Colonic mucosa (tissue), 4 donors: ENCODE measurements at regions not wholly inside any gene's neighbourhood (a gene's known extent, or its start where the extent isn't known, plus 50 kb on each side); places are given as distances from the start of the nearest gene placed in this dataset.

ENCODE experiments used
- DNase-seq: peaks from one replicate; pipeline ENCODE4 v3.0.0-alpha.2; 2020
- H3K27ac ChIP-seq: fragments of 200-600 bp; one replicate; pipeline ENCODE4 v1.8.0; 2021
- H3K27me3 ChIP-seq: fragments of 200-600 bp; one replicate; pipeline ENCODE4 v1.8.0; 2021
- H3K36me3 ChIP-seq: fragments of 200-600 bp; one replicate; pipeline ENCODE4 v1.8.0; 2021
- H3K4me1 ChIP-seq: fragments of 200-600 bp; one replicate; pipeline ENCODE4 v1.8.0; 2021; ENCODE audit warnings: mild to moderate bottlenecking
- H3K4me3 ChIP-seq: fragments of 200-600 bp; one replicate; pipeline ENCODE4 v1.8.0; 2021
- H3K9ac ChIP-seq, 2 donors: one replicate each; pipeline ENCODE4 v1.7.0; 2013; ENCODE audit warnings: control low read depth in 2 of 2, low read depth in 2 of 2, low read length in 2 of 2
- H3K9me3 ChIP-seq: fragments of 200-600 bp; one replicate; pipeline ENCODE4 v1.8.0; 2021
- CTCF ChIP-seq: fragments of 200-600 bp; IDR thresholded peaks from one replicate; pipeline ENCODE4 v1.8.0; 2022; ENCODE audit warnings: antibody characterized with exemption, mild to moderate bottlenecking
- intact Hi-C: fragments of 100-400 bp; cut with DNase I; formaldehyde crosslinking; loops from one replicate; pipeline ENCODE4 v1.14.1; 2022
- donor health status: healthy.
- donor health status: DM: no; HTN: no; CAD: no.
- donor health status: DM: no; HTN: no; CAD: no.

GRCh38 chr14:65833267-65833880 lies 420.8 kb downstream of the FUT8 start:
- TF ChIP-seq CTCF = no peak
- Histone ChIP-seq H3K4me3 (no peak overlapping the region), H3K9ac (no peak overlapping the region), H3K36me3 (no peaks in the 10 kb centered on the region), H3K9me3 (no peaks in the 10 kb centered on the region), H3K27ac (no peak overlapping the region), H3K4me1 (no peaks in the 10 kb centered on the region), H3K27me3 (no peaks in the 10 kb centered on the region)
- DNase-seq = no peak
- intact Hi-C loops = no loop called here

- Histone ChIP-seq H3K9me3 (no peaks in the 10 kb centered on the region), H3K4me1 (no peaks in the 10 kb centered on the region), H3K4me3 (no peak overlapping the region), H3K9ac (no peak overlapping the region), H3K36me3 (no peaks in the 10 kb centered on the region), H3K27me3 (no peaks in the 10 kb centered on the region), H3K27ac (no peak overlapping the region)
- DNase-seq = no peak
- intact Hi-C loops = no loop called here
- no peak for TF ChIP-seq CTCF
These were observed 421.5 kb downstream of the FUT8 start for GRCh38 chr14:65834051-65834450.

GRCh38 chr14:65834812-65835211 lies 422.3 kb downstream of the FUT8 start:
- intact Hi-C loops = no loop called here
- no peak overlapping the region for H3K9ac ChIP-seq
- H3K4me1 ChIP-seq = no peaks in the 10 kb centered on the region
- no peaks in the 10 kb centered on the region for H3K9me3 ChIP-seq
- TF ChIP-seq CTCF = no peak
- H3K36me3 ChIP-seq = no peaks in the 10 kb centered on the region
- H3K4me3 ChIP-seq = no peak overlapping the region
- no peak for DNase-seq
- H3K27ac ChIP-seq = no peak overlapping the region
- H3K27me3 ChIP-seq = no peaks in the 10 kb centered on the region

GRCh38 chr14:65835501-65835900 lies 423.0 kb downstream of the FUT8 start:
- intact Hi-C loops = no loop called here
- no peak for TF ChIP-seq CTCF
- no peak overlapping the region for H3K9ac ChIP-seq

GRCh38 chr14:65838565-65838964 lies 426.0 kb downstream of the FUT8 start:
- intact Hi-C loops = no loop called here
- Histone ChIP-seq H3K36me3 (no peaks in the 10 kb centered on the region), H3K27me3 (no peaks in the 10 kb centered on the region), H3K9ac (no peak overlapping the region), H3K4me3 (no peak overlapping the region), H3K27ac (no peak overlapping the region), H3K4me1 (no peaks in the 10 kb centered on the region), H3K9me3 (no peaks in the 10 kb centered on the region)
- no peak for TF ChIP-seq CTCF
- DNase-seq = no peak

More at GRCh38 chr14:65835501-65835900, 423.0 kb downstream of the FUT8 start:
- no peak overlapping the region for H3K4me3 ChIP-seq
- no peak overlapping the region for H3K27ac ChIP-seq
- H3K27me3 ChIP-seq = no peaks in the 10 kb centered on the region
- no peaks in the 10 kb centered on the region for H3K36me3 ChIP-seq
- H3K9me3 ChIP-seq = no peaks in the 10 kb centered on the region
- no peaks in the 10 kb centered on the region for H3K4me1 ChIP-seq
- no peak for DNase-seq
